CD4-positive, CD25-positive, alpha-beta regulatory T cell (primary cell): ENCODE measurements at regions not wholly inside any gene's neighbourhood (a gene's known extent, or its start where the extent isn't known, plus 50 kb on each side); places are given as distances from the start of the nearest gene placed in this dataset.

Experiments used
- ATAC-seq, 2 donors: fragments of 150-1000 bp; cut with Tn5 transposase; one replicate each; pipeline ENCODE4 v1.10.0; 2021; ENCODE audit warnings: low read depth in 2 of 2, moderate number of reproducible peaks in 2 of 2, moderate library complexity in 1 of 2
- DNase-seq, 3 donors: peaks; one replicate each; pipeline versions ENCODE4 v3.0.0 to v3.0.0-alpha.2; 2012 to 2022; ENCODE audit warnings: mixed read lengths in 1 of 3
- H3K27ac ChIP-seq: one replicate; pipeline ENCODE4 v1.7.0; 2013; ENCODE audit warnings: mild to moderate bottlenecking, low read length; ENCODE audit not compliant: insufficient read depth, poor library complexity, severe bottlenecking
- H3K27me3 ChIP-seq: one replicate; pipeline ENCODE4 v1.7.0; 2013; ENCODE audit warnings: low read length; ENCODE audit not compliant: control insufficient read depth, insufficient read depth
- H3K36me3 ChIP-seq: one replicate; pipeline ENCODE4 v1.7.0; 2013; ENCODE audit warnings: mild to moderate bottlenecking, low read length, moderate library complexity; ENCODE audit not compliant: control insufficient read depth, insufficient read depth
- H3K4me1 ChIP-seq: 2 replicates; pipeline ENCODE4 v1.7.0; 2013; ENCODE audit warnings: mild to moderate bottlenecking, low read length; ENCODE audit not compliant: insufficient read depth, control insufficient read depth, poor library complexity, severe bottlenecking
- H3K4me3 ChIP-seq: one replicate; pipeline ENCODE4 v1.7.0; 2013; ENCODE audit warnings: low read depth, mild to moderate bottlenecking, low read length, moderate library complexity
- H3K9me3 ChIP-seq, 2 experiments: 1 replicate in 1 of 2; 2 replicates in 1 of 2; pipeline ENCODE4 v1.7.0; 2013; ENCODE audit warnings: low read length in 2 of 2, mild to moderate bottlenecking in 1 of 2, moderate library complexity in 1 of 2; ENCODE audit not compliant: control insufficient read depth in 2 of 2
- H3K27ac Mint-ChIP-seq, 3 donors: one replicate each; pipeline ENCODE4 v1.8.0; 2020 to 2022; ENCODE audit warnings: mild to moderate bottlenecking in 3 of 3, mixed read lengths in 3 of 3, moderate library complexity in 2 of 3
- H3K27me3 Mint-ChIP-seq: one replicate; pipeline ENCODE4 v1.8.0; 2022; ENCODE audit warnings: mild to moderate bottlenecking, mixed read lengths
- H3K36me3 Mint-ChIP-seq: one replicate; pipeline ENCODE4 v1.8.0; 2020; ENCODE audit warnings: mixed read lengths
- H3K4me1 Mint-ChIP-seq, 4 donors: one replicate each; pipeline ENCODE4 v1.8.0; 2020 to 2022; ENCODE audit warnings: mixed read lengths in 4 of 4, mild to moderate bottlenecking in 1 of 4
- H3K4me3 Mint-ChIP-seq, 4 donors: one replicate each; pipeline ENCODE4 v1.8.0; 2020 to 2022; ENCODE audit warnings: mild to moderate bottlenecking in 4 of 4, mixed read lengths in 4 of 4, moderate library complexity in 3 of 4
- H3K9me3 Mint-ChIP-seq, 7 donors: one replicate each; pipeline ENCODE4 v1.8.0; 2020 to 2022; ENCODE audit warnings: mixed read lengths in 7 of 7, mild to moderate bottlenecking in 3 of 7, moderate library complexity in 2 of 7

DNA sequence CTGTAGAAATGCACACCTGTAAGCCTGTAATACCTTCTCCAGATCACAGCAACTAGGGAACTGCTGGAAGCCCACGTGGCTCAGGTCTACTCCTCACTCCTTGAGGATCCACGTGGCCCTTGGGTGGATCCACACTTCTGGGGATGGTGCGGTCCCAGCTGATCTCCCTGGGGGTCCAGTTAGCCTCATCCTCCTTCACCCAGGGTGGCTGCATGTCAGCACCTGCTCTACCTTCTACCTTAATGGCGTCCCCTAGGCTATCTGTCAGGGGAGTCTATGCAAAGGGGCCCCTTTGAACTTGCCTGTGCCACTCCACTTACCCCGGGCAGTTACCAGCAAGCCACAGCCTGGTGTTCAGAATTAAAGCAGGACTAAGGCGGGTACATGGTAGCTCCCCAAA is 284.7 kb downstream of the MYCN start:
- no peaks in the 10 kb centered on the region for H3K4me1 Mint-ChIP-seq
- H3K4me1 ChIP-seq: no peaks in the 10 kb centered on the region
- H3K36me3 ChIP-seq: no peaks in the 10 kb centered on the region
- ATAC-seq (no peak), DNase-seq (no peak)
- H3K27ac ChIP-seq: no peak overlapping the region
- peaks cover 4% of the 10 kb centered on the region for H3K27me3 Mint-ChIP-seq
- H3K4me3 ChIP-seq: no peak overlapping the region
- H3K4me3 Mint-ChIP-seq: no peak overlapping the region
- no peaks in the 10 kb centered on the region for H3K9me3 ChIP-seq
- H3K9me3 Mint-ChIP-seq: peaks cover 0 to 1% (median 0%) of the 10 kb centered on the region in 7 donors
- H3K36me3 Mint-ChIP-seq: no peaks in the 10 kb centered on the region
- H3K27ac Mint-ChIP-seq: no peak overlapping the region
- no peaks in the 10 kb centered on the region for H3K27me3 ChIP-seq

DNA sequence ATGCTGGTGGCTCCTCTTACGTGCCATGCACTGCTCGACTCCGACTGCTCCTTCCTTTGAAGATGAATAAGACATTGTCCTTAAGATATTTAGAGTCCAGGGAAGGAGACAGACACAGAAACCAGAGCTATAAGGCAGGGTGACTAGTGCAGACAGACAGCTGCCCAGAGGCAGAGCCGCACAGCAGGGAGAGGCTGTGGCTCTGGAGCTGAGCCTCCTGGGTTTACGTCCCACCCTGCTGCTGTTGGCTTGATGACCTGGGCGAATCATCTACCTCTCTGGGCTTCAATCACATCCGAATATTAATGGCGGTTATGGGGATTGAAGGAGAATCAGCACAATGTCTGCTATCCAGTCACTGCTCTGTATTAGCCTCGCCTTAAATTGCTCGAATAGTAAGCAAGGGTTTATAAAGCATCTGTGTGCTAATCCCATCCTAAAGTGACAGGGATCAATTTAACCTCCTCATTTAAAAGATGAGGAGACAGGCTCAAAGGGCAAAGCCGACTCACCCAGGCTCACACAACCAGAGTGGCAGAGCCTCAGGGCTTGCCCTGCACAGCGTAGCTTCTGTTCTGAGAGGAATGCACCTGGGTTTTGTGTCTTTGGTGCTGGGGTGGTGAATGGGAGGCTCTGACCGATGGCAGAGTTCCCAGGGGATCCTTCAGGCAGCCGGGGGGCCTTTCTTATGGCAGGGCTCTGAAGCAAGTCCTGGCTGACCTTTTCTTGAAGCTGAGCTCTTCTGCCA is 284.1 kb downstream of the MYCN start:
- Histone ChIP-seq H3K27ac (no peak overlapping the region), H3K36me3 (no peaks in the 10 kb centered on the region), H3K4me3 (no peak overlapping the region), H3K9me3 (no peaks in the 10 kb centered on the region), H3K4me1 (no peaks in the 10 kb centered on the region), H3K27me3 (no peaks in the 10 kb centered on the region)
- H3K36me3 Mint-ChIP-seq: no peaks in the 10 kb centered on the region
- no peak overlapping the region for H3K27ac Mint-ChIP-seq
- no peak for DNase-seq
- peaks cover 0 to 1% (median 0%) of the 10 kb centered on the region in 7 donors for H3K9me3 Mint-ChIP-seq
- H3K4me3 Mint-ChIP-seq: no peak overlapping the region
- peaks cover 4% of the 10 kb centered on the region for H3K27me3 Mint-ChIP-seq
- no peaks in the 10 kb centered on the region for H3K4me1 Mint-ChIP-seq
- ATAC-seq: no peak

DNA sequence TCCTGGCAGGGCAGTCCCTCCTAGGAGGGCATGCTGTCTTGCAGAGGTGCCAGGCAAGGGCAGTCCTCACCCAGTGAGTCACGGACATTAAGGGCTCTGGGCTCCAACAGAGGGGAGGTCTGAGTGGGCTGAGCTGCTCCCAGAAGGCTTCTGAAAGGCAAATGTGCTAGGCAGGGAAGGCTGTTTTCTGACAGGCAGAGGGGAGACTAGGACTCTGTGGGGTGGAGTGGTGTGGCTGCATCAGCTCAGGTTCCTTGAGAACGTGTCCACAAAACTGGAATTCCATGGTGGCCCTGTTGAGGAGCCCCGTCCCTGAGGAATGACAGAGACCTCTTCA is 283.5 kb downstream of the MYCN start:
- ATAC-seq: no peak
- no peaks in the 10 kb centered on the region for H3K9me3 ChIP-seq
- H3K27me3 ChIP-seq: no peaks in the 10 kb centered on the region
- Mint-ChIP-seq H3K4me3 (no peak overlapping the region), H3K9me3 (peaks cover 0 to 1% (median 0%) of the 10 kb centered on the region in 7 donors), H3K36me3 (no peaks in the 10 kb centered on the region), H3K4me1 (no peaks in the 10 kb centered on the region), H3K27me3 (peaks cover 4% of the 10 kb centered on the region), H3K27ac (no peak overlapping the region)
- no peak for DNase-seq
- no peak overlapping the region for H3K27ac ChIP-seq
- no peaks in the 10 kb centered on the region for H3K4me1 ChIP-seq
- H3K36me3 ChIP-seq: no peaks in the 10 kb centered on the region
- no peak overlapping the region for H3K4me3 ChIP-seq

DNA sequence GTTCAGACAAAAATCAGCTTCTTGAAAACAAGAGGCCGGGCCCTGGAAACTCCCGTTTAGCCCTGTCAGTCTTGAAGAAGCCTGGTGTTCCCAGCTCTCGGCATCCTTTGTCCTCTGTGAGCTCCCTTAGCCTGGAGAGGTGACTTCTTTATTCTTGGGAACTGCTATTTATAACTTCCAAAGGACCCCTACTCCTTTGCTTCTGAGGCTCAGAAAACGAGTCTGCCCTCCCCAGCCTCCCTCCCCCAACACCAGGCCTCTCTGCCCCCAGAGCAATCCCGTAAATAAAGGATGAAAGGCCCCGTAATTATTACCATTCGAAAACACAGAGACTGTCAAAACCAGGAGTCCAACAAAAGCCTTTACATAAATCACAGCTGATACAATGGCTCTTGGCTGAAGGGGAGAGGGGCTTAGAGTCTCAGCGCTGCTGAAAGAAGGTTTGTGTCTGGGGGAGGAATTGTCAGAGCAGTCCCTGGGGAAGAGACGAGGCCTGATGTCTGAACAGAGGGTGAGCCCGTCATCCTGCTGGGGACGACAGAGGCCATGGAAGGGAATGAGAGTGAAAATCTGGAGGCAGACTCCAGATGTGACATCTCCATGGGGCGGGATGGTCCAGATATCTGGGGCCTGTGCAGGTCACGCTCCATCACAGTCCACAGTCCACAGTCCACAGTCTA is 283.0 kb downstream of the MYCN start:
- H3K9me3 ChIP-seq: no peaks in the 10 kb centered on the region
- DNase-seq: no peak
- no peak overlapping the region for H3K4me3 Mint-ChIP-seq
- no peak for ATAC-seq
- peaks cover 4% of the 10 kb centered on the region for H3K27me3 Mint-ChIP-seq
- no peaks in the 10 kb centered on the region for H3K4me1 ChIP-seq
- no peak overlapping the region for H3K4me3 ChIP-seq
- H3K9me3 Mint-ChIP-seq: peaks cover 0 to 1% (median 0%) of the 10 kb centered on the region in 7 donors
- no peaks in the 10 kb centered on the region for H3K4me1 Mint-ChIP-seq
- no peaks in the 10 kb centered on the region for H3K36me3 ChIP-seq
- no peak overlapping the region for H3K27ac ChIP-seq
- no peak overlapping the region for H3K27ac Mint-ChIP-seq
- H3K36me3 Mint-ChIP-seq: no peaks in the 10 kb centered on the region
- H3K27me3 ChIP-seq: no peaks in the 10 kb centered on the region

DNA sequence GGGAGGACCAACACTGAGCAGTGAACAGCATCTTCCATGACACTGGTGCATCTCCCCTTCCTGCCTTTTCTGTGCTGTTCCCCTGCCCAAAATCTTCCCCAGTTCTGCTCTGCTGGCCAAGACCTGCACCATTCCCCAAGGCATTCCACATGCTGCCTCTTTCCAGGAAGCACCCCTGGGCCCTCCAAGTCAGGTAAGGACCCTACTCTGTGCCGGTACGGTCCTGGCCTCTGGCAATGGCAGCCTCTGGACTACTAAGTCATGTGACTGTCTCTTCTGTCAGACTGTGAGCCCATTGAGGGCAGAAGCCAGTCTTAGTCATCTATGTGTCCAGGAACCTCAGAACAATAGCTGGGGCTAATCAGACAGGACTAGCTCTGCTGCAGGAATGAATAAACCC is 282.0 kb downstream of the MYCN start:
- Mint-ChIP-seq H3K36me3 (no peaks in the 10 kb centered on the region), H3K27me3 (peaks cover 4% of the 10 kb centered on the region), H3K9me3 (peaks cover 0 to 1% (median 0%) of the 10 kb centered on the region in 7 donors), H3K4me1 (no peaks in the 10 kb centered on the region), H3K4me3 (no peak overlapping the region), H3K27ac (no peak overlapping the region)
- H3K36me3 ChIP-seq: no peaks in the 10 kb centered on the region
- no peak overlapping the region for H3K27ac ChIP-seq
- H3K4me3 ChIP-seq: no peak overlapping the region
- no peaks in the 10 kb centered on the region for H3K27me3 ChIP-seq
- no peaks in the 10 kb centered on the region for H3K9me3 ChIP-seq
- ATAC-seq: no peak
- DNase-seq: no peak
- H3K4me1 ChIP-seq: no peaks in the 10 kb centered on the region

DNA sequence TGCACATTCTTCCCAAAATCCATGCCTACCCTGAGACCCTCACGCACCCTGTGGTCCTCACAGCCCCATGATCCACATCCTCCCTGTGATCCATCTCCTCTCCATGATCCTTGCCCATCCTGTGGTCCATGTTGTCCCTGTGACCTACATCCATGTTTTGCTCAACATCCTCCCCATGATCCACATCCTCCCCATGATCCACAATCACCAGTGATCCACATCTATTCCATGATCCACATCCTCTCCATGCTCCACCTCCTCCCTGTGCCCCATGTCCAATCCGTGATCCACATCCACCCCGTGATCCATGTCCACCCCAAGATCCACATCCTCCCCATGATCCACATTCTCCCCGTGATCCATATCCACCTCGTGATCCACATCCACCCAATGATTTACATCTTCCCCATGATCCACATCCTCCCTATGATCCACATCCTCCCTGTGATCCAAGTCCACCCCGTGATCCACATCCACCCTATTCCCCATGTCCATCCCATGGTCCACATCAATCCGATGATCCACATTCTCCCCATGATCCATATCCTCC is 281.2 kb downstream of the MYCN start:
- H3K36me3 Mint-ChIP-seq: no peaks in the 10 kb centered on the region

DNA sequence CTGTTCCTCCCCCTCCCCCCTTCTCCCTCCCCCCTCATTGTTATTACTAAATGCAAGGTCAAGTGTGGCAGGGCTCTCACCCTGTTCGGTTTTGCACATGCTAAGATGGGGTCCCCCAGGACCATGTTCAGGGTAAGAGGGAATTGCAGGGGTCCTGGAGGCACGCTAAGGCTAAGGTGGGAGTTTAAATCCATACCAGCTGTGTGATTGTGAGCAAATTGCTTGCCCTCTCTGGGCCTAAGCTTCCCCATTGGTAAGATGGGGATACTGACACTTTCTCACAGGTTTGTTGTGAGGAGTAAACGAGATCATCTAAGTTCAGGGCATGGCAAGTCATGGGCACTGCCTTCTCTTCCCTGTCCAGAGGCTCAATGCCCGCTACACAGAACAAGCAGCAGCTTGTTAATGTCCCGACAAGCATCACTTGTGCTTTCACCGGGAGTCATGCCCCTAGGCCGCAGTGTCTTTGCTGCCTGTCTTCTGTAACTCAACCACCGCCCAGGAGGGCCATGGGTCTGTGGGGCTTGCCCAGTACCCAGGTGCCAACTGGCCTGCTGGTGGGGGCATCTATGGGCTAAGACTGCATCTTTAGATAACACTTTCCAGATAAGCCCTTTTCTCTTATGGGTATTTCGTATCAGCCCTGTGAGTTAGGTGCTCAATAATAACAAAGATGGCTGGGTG is 279.1 kb downstream of the MYCN start:
- Mint-ChIP-seq H3K27me3 (peaks cover 7% of the 10 kb centered on the region), H3K4me3 (no peak overlapping the region), H3K4me1 (no peaks in the 10 kb centered on the region), H3K9me3 (no peaks in the 10 kb centered on the region), H3K27ac (no peak overlapping the region), H3K36me3 (no peaks in the 10 kb centered on the region)
- no peak for DNase-seq
- ATAC-seq: no peak
- H3K4me3 ChIP-seq: no peak overlapping the region
- no peaks in the 10 kb centered on the region for H3K36me3 ChIP-seq
- H3K9me3 ChIP-seq: no peaks in the 10 kb centered on the region
- no peaks in the 10 kb centered on the region for H3K4me1 ChIP-seq
- H3K27ac ChIP-seq: no peak overlapping the region
- no peaks in the 10 kb centered on the region for H3K27me3 ChIP-seq

More for the DNA sequence above, 281.2 kb downstream of the MYCN start:
- Mint-ChIP-seq H3K27me3 (peaks cover 5% of the 10 kb centered on the region), H3K4me1 (no peaks in the 10 kb centered on the region), H3K4me3 (peak overlapping the region in 1 of 4 donors; percentile 38), H3K9me3 (no peaks in the 10 kb centered on the region), H3K27ac (no peak overlapping the region)
- no peaks in the 10 kb centered on the region for H3K36me3 ChIP-seq
- no peak for ATAC-seq
- H3K27ac ChIP-seq: no peak overlapping the region
- no peaks in the 10 kb centered on the region for H3K27me3 ChIP-seq
- no peaks in the 10 kb centered on the region for H3K4me1 ChIP-seq
- H3K4me3 ChIP-seq: no peak overlapping the region
- H3K9me3 ChIP-seq: no peaks in the 10 kb centered on the region
- DNase-seq: no peak
